MM.1S (cell line): ENCODE measurements at regions not wholly inside any gene's neighbourhood (a gene's known extent, or its start where the extent isn't known, plus 50 kb on each side); places are given as distances from the start of the nearest gene placed in this dataset.

Experiments used
- DNase-seq: peaks from one replicate; pipeline ENCODE4 v3.0.0-alpha.2; 2015
- H2AFZ ChIP-seq: fragments of 300-600 bp; sonication (generic); 2 replicates; pipeline ENCODE4 v1.6.0; 2016; ENCODE audit warnings: antibody characterized with exemption, low read length
- H3F3A ChIP-seq: fragments of 300-600 bp; sonication (generic); 2 replicates; pipeline ENCODE4 v1.6.1; 2016; ENCODE audit warnings: mild to moderate bottlenecking, antibody characterized with exemption, low read length, moderate library complexity, mixed read lengths; ENCODE audit not compliant: insufficient read depth
- H3K27ac ChIP-seq: fragments of 300-600 bp; sonication (generic); 2 replicates; pipeline ENCODE4 v1.5.1; 2016; ENCODE audit warnings: mild to moderate bottlenecking, low read length
- H3K27me3 ChIP-seq: fragments of 300-600 bp; sonication (generic); replicated peaks from 2 replicates; pipeline ENCODE4 v1.6.0; 2016; ENCODE audit warnings: low read length; ENCODE audit not compliant: insufficient read depth
- H3K36me3 ChIP-seq: fragments of 300-600 bp; sonication (generic); replicated peaks from 2 replicates; pipeline ENCODE4 v1.6.1; 2016; ENCODE audit warnings: mild to moderate bottlenecking, low read length, mixed read lengths; ENCODE audit not compliant: insufficient read depth
- H3K4me1 ChIP-seq: fragments of 300-600 bp; sonication (generic); 2 replicates; pipeline ENCODE4 v1.6.1; 2016; ENCODE audit warnings: low read length, mixed read lengths
- H3K4me2 ChIP-seq: fragments of 300-600 bp; sonication (generic); 2 replicates; pipeline ENCODE4 v1.6.0; 2016; ENCODE audit warnings: low read depth, low read length
- H3K4me3 ChIP-seq: fragments of 300-600 bp; sonication (generic); 2 replicates; pipeline ENCODE4 v1.5.1; 2016; ENCODE audit warnings: low read length, mixed read lengths
- H3K79me2 ChIP-seq: fragments of 300-600 bp; sonication (generic); 2 replicates; pipeline ENCODE4 v1.6.1; 2016; ENCODE audit warnings: mixed run types, low read length, mixed read lengths
- H3K9ac ChIP-seq: fragments of 300-600 bp; sonication (generic); 2 replicates; pipeline ENCODE4 v1.6.1; 2016; ENCODE audit warnings: low read length, mixed read lengths
- H3K9me2 ChIP-seq: fragments of 300-600 bp; sonication (generic); replicated peaks from 2 replicates; pipeline ENCODE4 v1.6.1; 2016; ENCODE audit warnings: mild to moderate bottlenecking, low read length, mixed read lengths; ENCODE audit not compliant: insufficient read depth
- H3K9me3 ChIP-seq: fragments of 300-600 bp; sonication (generic); replicated peaks from 2 replicates; pipeline ENCODE4 v1.6.1; 2016; ENCODE audit warnings: mild to moderate bottlenecking, low read length, mixed read lengths; ENCODE audit not compliant: insufficient read depth
- H4K20me1 ChIP-seq: fragments of 300-600 bp; sonication (generic); 2 replicates; pipeline ENCODE4 v1.6.1; 2016; ENCODE audit warnings: mild to moderate bottlenecking, low read length, moderate library complexity, mixed read lengths; ENCODE audit not compliant: insufficient read depth
- CTCF ChIP-seq: fragments of 300-600 bp; sonication (generic); IDR thresholded peaks from 2 replicates; pipeline ENCODE4 v1.5.1; 2016; ENCODE audit warnings: antibody characterized with exemption, low read length, mixed read lengths
- EZH2 ChIP-seq: fragments of 300-600 bp; sonication (generic); optimal IDR thresholded peaks from 2 replicates; pipeline ENCODE3; 2017; ENCODE audit warnings: low read depth, mild to moderate bottlenecking, antibody characterized with exemption, low read length, mixed read lengths
- EZH2phosphoT487 ChIP-seq: fragments of 300-600 bp; sonication (generic); IDR thresholded peaks from 2 replicates; pipeline ENCODE4 v1.6.1; 2018; ENCODE audit warnings: antibody characterized with exemption, low read length

DNA sequence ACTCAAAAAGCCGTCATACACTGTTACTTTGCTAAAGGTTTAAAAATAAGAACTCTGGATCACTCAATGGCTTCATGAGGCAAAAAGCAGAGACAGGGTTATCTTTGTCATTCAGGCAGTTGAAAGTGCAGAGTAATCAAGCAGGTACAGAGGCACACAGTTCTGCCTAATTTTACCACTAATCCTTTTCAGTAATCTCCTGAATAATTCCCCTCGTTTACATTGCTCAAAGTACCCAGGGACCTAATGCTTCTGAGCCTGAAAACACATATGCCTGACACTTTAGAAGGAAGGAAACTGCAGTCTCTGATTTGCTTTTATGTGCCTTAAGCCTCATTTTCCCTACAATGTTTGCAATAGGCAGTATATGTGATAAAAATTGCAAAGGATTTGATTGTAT is 71.4 kb upstream of the TRAM1L1 start:
- Histone ChIP-seq H3K79me2 (no peaks in the 10 kb centered on the region), H3K4me2 (peak overlapping the region; percentile 44; the same call in 1 of the 2 replicates), H3K4me1 (peaks cover 18% of the 10 kb centered on the region), H3K9me3 (no peaks in the 10 kb centered on the region), H2AFZ (no peak overlapping the region), H3K4me3 (no peak overlapping the region; the same call in 1 of the 2 replicates), H3K9me2 (no peaks in the 10 kb centered on the region), H3F3A (peaks cover 8% of the 10 kb centered on the region), H4K20me1 (no peaks in the 10 kb centered on the region), H3K27me3 (no peaks in the 10 kb centered on the region), H3K36me3 (no peaks in the 10 kb centered on the region), H3K9ac (no peak overlapping the region), H3K27ac (peak overlapping the region; percentile 28; the same call in 1 of the 2 replicates)
- peak; percentile 48 for DNase-seq
- TF ChIP-seq EZH2phosphoT487 (no peak), CTCF (no peak), EZH2 (no peak)

GRCh38 chr4:117157360-117157759 is 72.0 kb upstream of the TRAM1L1 start:
- TF ChIP-seq EZH2phosphoT487: no peak
- TF ChIP-seq EZH2: no peak
- TF ChIP-seq CTCF: no peak
- Histone ChIP-seq H4K20me1 (no peaks in the 10 kb centered on the region), H3K4me3 (no peak overlapping the region), H3K9ac (no peak overlapping the region), H3K4me2 (peak overlapping the region; percentile 44; the same call in 1 of the 2 replicates), H2AFZ (no peak overlapping the region), H3K4me1 (peaks cover 18% of the 10 kb centered on the region), H3K9me2 (no peaks in the 10 kb centered on the region), H3K27me3 (no peaks in the 10 kb centered on the region), H3K36me3 (no peaks in the 10 kb centered on the region), H3K79me2 (no peaks in the 10 kb centered on the region), H3F3A (peaks cover 8% of the 10 kb centered on the region), H3K9me3 (no peaks in the 10 kb centered on the region), H3K27ac (peak overlapping the region; percentile 28; the same call in 1 of the 2 replicates)
- DNase-seq: peak; percentile 25

DNA sequence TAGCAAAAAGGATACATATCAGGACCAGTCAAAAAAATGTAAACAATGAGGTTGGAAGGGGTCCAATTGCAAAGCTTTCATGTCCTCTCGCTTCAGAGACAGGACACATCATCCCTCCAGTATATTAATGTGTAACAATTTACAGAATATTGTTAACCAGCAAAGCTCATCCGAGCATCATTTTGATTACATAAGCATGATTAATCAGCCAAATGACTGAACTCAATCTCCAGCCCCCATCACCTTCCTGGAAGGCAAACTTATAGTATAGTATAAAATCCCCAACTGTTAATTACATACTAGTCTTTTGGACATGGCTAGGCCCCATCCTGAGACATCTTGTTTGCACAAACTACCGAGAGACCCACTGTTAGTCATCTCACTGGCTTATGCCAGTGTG is 77.6 kb upstream of the TRAM1L1 start:
- Histone ChIP-seq H3K4me1 (no peaks in the 10 kb centered on the region), H3K9me2 (no peaks in the 10 kb centered on the region), H4K20me1 (no peaks in the 10 kb centered on the region), H3F3A (no peaks in the 10 kb centered on the region), H3K27ac (no peak overlapping the region), H3K9me3 (no peaks in the 10 kb centered on the region), H3K79me2 (no peaks in the 10 kb centered on the region), H2AFZ (no peak overlapping the region), H3K4me2 (no peak overlapping the region), H3K4me3 (no peak overlapping the region), H3K36me3 (no peaks in the 10 kb centered on the region), H3K27me3 (no peaks in the 10 kb centered on the region), H3K9ac (no peak overlapping the region)
- TF ChIP-seq EZH2 (no peak), CTCF (no peak), EZH2phosphoT487 (no peak)
- DNase-seq: no peak
